Left hindlimb (tissue), 1 donor: ENCODE measurements at regions not wholly inside any gene's neighbourhood (a gene's known extent, or its start where the extent isn't known, plus 50 kb on each side); places are given as distances from the start of the nearest gene placed in this dataset.
A peak's percentile ranks its signal among the peaks of the same experiment; 100 is the strongest.

Source experiments
- DNase-seq: peaks from one replicate; pipeline ENCODE4 v3.0.0-alpha.2; 2018

DNA sequence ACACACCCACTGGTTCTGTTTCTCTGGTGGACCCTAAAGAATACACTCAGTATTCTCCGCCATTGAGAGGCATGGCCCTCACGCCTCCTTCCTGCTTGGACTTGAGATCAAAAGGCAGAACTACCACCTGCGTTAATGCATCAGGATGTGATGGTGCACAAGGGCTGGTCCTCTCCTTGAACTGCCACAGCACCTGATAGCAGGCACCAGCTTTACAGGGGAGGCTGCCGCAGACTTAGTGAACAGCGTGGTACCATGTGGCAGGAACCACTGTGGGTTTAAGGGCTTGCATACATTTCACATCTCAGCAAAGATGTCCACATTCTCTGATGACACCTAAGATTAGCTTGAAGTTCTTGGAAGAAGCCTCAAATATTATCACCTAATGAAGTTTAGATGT lies 208.7 kb downstream of the GADD45G start:
- DNase-seq, result no peak

DNA sequence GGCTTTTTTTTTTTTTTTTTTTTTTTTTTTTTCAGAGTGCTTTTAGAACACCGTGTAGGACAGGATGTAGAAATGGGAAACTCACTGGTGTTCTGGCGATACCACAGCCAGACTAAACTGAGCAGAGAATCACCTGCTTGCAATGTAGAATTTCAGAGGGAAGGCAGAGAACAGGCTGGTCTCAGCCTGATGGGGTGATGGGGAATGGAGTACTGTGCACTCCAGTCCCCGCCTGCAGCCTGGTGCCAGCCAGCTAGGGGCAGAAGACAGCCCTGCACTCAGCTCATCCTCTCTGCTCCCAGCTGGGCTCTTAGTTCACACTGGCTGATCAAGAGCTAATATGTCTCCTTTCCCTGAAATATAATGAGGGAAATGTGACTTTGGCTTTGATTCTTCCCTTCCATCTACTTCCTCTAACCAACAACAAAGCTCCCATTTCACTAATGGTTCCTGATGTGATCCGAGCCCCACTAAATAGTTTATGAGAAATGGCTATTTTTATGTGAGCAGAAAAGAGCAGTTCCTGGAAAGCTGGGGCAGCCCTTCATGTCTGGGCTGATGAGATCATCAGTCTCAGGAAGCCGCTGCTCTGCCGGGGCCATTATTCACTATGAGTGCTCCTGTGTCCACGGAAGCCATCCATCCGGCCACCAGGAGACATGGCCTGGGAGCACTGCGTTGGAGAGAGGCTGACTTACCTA lies 209.7 kb downstream of the GADD45G start:
- peak; percentile 64 for DNase-seq

DNA sequence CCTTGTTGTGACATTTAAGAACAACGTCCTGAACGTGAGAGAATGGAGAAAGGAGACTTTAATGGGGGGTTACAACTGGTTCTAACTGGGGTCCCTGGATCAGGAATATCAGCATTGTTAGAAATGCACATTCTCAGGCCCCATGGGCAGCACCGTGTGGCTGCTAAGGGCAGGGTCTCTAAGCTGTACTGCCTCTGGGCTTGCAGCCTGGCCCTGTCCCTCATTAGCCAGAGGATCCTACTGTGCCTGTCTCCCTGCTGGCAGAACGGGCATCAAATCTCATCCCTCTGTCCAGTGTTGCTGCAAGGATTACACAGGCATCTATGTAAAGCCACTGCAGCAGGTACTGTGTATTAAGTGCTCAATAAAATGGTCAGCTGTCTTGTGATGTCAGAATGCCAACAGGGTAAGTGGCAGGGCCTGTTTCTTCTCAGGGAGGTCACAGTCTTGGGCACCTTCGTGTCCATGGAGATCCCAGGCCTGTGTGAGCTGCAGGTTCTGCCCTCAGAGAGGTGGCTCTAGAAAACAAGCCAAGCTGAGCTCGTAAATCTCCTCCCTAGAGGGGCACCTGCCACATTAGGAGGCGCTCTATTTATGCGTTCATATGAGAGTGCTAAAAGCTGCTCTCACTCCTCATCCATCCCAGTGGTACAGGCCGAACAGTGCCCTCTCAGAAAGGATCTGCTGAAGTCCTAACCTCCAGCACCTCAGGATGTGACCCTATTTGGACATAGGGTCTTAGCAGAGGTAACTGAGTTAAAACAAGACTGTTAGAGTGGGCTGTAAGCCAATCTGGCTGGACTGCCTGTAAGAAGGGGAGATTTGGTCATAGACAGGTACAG lies 210.5 kb downstream of the GADD45G start:
- DNase-seq, result no peak

DNA sequence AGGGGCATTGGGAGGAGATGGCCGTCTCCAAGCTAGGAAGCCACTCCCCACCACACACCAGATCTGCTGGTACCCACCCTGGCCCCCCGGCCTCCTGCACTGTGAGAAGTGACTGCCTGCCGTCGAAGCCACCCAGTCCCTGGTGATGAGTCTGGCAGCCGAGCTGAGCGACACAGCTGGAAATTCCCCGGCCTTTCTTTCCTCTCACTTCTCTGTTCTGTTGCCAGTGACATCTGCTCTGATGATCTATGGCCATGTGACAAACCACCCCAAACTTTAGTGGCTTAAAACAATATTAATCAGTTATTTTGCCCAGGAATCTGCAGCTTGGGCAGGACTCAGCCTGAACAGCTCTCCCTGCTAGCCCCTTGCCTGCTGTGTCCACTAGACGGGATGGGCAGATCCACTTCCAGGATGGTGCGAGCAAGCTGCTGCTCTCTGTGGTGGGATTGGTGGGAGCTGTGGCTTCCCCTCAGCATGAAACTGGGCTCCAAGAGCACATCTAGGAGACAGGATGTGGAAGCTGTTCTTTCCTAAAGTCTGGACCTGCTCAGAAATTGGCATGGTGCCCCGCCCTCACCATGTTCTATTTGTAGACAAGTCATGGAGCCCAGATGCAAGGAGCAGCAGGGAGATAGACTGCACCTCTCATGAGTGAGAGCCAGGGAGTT lies 211.2 kb downstream of the GADD45G start:
- no peak for DNase-seq

DNA sequence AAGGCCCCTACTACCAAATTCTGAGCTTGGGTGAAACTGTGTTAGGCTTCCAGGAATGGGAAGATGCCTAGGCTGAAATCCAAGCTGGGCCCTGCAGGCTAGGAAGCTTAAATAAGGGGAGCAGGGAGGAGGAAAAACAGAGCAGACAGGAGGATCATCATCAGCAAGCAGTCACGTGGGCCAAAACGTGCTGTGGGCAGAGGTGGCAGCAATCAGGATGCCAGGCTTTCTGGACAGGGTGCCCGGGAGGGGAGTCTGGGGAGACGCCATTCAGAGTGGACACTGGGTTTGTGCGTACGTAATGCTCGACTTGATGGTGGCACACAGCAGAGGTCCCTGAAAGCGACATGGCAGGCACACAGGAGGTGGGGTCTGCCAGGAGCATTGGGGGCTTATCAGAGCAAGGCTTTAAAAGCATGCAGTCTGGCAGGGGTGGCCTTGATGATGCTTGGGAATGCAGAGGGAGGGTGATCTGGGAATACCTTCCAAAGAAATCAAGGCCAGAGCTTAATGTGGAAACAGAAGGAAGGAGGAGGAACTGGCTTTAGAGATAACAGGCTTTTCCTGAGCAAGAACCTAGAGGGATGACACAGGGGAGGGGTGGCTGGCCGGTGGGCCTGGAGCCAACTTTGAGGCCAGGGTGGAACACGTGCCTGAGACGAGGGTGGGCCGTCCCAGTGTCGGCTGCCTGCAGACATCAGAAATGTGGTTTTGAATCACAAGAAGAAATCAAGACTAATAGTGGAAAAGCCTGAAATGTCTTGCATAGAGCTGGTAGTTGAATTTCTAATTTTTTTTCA lies 212.5 kb downstream of the GADD45G start:
- peak; percentile 63 for DNase-seq

DNA sequence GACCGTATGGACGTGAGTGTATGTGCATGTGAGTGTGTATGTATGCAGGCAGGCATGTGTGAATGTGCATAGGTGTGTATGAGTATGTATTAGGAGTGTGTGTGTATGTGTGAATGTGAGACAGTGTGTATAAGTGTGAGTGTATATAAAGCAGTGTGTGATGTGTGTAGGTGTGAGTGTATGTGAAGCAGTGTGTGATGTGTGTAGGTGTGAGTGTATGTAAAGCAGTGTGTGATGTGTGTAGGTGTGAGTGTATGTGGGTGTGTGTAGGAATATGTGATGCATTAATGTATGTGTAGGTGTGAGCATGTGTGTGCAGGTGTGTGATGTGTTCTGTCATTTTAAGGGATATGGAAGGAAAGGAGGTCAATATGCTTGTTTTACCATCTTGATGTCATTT lies 215.5 kb downstream of the GADD45G start:
- no peak for DNase-seq

DNA sequence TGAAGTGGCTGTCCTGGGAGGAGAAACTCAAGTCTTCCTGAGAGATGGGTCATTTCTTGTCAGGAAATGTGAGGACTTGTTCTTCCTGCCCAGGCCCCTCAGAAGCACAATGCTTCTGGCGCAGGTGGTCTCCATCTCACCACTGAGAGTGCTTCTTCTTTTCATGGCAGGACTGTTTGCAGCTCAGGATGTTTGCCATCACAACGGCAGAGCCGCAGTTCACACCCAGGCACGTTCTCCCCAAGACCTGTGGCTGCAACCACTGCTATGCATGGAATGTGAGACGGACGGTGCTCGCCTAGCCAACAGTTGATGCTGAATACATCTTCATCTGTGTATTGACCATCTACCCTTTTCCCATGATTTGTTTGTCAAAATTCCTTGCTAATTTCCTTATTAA lies 216.3 kb downstream of the GADD45G start:
- DNase-seq, result no peak

DNA sequence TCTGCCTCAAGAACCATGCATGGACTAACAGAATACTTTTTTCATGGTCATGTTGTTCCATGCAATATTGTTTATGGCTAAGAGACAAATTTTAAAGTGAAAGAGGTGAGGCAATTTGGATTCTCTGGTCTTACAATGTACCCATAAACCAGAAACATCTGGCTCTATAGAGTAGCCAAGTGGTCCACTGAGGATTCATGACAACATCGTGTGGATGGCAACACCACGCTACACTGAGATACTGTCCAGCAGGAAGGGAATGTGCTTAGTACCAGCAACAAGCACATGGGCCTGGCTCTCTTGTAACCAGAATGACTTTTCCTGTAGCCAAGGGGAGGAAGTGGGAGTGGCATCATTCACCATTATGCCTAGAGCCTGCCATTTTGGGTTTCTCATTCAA lies 218.2 kb downstream of the GADD45G start:
- DNase-seq, result no peak

DNA sequence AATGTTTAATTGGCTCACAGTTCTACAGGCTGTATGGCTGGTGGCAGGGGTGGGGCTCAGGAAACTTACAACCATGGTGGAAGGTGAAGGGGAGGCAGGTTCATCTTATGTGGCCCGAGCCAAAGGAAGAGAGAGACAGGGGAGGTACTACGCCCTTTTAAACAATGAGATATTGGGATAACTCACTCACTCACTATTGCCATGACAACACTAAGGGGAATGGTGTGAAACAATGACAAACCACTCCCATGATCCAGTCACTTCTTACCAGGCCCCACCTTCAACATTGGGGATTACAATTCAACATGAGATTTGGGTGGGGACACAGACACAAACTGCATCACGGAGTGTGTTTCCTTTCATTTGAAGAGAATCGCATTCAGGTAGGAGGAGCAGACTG lies 220.9 kb downstream of the GADD45G start:
- no peak for DNase-seq

DNA sequence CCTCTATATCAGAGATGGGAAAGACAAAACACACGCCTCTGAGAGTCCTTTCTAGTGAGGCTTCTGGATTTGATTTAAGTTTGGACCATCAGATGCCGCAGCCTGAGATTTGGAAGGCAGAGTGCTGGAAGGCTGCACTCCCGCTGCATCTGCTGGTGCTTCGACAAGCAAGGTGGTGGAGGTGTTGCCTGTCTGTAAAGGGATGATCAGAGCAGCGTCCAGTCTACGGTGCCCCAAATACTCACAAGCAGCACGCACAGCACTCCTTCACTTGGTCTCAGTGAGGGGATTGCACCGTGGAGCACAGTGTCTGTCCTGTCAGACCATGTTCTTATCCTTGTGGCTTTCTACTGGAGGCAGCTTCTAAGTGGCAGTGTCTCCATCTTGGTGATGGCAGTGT lies 221.4 kb downstream of the GADD45G start:
- DNase-seq, result no peak

DNA sequence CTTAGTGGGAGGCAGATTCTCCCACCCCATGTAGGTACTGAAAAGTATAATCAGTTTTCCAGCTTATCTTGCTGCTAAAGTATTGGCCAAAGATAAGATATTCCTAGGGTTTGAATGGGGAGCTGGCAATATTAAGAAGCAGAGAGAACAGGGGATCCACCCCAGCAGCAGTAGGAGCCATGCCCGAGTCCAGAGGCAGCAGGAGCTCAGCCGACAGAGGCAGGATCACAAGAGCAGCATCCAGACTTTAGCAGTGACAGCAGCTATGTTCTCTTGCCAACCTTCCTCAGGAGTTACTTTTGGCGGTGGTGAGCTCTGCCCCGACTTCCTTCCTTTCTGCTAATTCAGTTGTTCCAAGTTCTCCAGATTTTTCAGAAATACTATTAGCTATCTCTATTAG lies 224.5 kb downstream of the GADD45G start:
- DNase-seq, result no peak

DNA sequence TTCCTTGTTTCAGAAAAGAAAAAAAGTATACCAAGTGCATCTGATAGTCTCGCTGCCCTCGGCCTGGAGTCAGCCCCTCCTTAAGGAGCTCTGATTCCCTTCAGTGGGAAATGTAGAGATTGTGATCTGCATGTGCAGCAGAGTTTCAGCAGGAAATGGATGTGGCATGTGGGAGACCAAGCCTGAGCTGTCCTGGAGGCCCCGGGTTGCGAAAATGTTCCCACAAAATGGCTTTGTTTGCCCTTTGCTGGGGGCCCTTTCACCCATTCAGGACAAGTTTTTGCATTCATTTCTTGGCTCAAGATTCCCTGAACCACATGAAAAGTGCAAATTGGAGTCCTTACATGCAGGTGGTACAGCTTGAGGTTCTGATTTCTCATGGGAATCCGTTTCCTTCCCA lies 230.9 kb downstream of the GADD45G start:
- DNase-seq, result no peak

DNA sequence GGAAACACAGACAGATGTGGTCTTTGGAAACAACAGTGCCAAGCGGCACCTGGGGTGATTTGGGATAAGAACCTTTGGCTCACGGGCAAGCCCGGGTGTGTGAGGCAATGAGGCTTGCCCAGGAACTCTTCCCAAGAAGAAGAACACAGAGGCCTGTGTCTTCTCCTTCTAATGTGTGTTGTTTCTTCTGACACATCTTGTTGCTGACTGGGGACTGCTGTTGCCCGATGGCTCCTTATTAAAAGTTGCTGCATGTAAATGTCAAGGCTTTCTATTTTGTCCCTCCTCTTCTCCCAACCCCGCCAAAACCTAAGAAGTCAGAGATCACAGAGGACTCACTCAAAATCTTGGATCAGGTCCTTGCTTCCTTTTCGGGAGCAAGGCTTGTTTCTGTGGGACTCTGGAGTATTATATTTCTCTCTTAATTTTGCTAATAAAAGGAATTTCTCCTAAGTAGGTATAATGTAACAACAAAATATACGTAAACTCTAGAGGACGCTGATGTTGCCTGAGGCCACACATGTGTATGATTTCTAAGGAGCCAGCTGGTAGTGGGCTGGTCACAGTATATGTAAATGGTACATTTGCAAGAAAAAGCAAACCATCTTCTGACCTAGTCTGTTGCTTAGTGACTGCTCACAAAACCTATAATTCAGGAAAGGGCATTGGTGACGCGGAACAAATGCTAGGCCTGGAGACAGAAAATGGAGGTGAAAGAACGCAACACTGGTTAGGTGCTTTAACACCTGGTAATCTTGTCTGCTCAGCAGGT lies 232.5 kb downstream of the GADD45G start:
- no peak for DNase-seq

DNA sequence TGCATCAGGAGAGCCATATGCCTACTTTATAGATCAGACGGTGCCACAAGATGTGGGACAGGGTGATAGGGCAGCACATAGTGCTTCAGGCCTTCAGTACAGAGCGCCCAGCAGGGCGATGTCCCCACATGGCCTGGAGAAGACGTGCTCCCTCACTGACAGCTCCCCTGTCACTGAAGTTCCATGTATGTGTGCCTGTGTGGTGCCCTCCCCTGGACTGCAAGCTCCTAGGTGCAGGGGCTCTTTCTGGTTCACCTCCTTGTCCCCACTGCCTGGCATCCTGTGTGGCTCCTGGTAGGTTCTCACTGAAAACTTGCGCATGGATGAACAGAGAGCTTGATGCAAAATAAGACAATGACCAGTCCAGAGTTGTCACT lies 233.1 kb downstream of the GADD45G start:
- DNase-seq, result no peak

DNA sequence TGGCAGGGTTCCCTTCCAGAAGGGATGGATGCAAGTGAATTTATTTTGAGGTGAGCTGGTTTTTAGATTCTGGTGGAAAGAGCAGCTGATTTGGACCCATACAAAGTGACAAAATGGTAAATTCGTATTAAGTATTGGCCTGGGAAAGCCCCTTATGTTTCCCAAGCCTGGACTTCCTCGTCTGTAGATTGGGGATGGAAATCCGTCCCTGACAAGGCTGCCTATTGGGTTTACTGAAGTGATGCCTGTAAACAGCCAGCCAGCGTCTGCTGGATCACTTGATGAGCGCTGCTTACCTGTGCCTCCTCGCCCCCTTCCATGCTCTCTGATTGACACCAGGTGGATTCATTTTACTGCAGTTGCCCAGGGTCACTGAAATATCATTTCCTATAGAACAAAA lies 233.8 kb downstream of the GADD45G start:
- DNase-seq, result no peak

DNA sequence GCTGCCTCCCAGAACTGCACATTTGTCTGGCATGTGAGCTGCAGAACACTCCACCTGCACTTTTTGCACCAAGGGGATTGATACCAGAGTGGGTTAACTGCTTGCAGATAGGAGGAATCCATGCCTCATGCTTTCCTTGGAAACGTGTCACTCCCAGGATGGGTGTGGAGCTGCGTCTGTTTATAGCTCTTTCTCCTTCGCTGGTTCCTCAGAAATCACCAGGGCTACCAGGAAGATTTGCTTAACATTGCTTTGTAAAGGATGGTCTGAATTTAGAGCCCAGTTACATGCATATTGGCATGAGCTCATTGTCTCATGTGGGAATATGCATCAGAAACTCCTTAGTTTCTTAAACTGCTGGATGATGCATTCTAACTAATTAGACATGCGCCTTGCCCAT lies 234.6 kb downstream of the GADD45G start:
- peak; percentile 54 for DNase-seq

DNA sequence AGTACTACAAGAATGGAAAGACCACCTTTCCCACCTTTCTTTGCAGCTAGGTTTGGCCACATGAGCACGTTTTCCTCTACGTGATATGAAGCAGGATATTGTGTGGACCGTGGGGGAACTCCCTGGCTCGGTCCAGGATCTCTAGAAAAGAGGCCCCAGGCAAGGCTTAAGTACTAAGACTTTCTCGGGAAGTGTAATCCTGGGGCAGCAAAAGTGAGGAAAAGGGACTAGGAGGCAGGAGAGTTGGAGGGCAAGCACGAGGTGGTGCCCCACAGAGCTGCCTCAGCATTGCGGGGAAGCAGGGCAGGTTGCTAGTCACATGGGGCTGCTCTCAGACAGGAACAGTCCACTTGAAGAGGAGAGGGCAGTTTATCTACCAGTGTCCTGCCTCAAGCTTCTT lies 235.1 kb downstream of the GADD45G start:
- no peak for DNase-seq

DNA sequence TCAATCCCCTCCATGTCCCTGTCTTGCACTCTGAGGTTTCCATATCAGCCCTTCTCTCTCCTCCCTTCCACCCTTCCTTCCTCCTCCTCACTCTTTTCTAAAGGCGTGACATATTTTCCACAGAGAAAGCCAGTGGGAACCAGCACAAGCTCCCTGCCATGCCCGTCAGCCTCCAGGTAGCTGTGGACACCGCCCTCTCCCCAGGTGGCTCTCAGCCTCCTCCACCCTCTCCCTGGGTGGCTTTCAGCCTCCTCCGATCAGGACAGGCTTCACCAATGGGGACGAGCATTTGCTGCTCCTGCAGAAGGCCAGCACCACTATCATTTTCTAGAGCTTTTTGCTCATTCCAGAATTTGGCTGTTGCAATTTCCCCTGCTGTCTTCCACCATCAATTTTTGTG lies 236.6 kb downstream of the GADD45G start:
- no peak for DNase-seq

DNA sequence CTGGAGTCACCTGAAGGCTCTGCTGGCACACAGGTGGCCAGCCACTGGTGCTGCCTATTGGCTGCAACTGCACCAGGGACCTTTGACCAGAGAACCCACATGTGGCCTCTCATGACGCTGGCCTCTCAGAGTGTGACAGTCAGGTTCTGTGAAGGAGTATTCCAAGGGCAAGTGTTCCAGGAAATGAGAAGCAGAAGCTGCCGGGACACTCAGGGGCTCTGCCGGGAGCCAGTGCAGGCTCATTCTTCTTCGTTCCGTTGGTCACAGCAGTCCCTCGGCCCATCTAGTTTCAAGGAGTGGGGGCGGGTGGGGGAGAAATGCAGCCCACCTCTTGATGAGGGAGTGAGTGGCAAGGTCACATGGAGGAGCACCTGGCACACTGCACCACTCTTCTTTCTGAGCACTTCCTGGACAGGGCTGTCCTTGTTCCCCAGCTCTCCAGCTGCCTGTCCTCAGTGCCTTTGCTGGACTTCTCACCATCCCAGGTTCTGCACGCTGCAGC lies 237.5 kb downstream of the GADD45G start:
- DNase-seq, result no peak

DNA sequence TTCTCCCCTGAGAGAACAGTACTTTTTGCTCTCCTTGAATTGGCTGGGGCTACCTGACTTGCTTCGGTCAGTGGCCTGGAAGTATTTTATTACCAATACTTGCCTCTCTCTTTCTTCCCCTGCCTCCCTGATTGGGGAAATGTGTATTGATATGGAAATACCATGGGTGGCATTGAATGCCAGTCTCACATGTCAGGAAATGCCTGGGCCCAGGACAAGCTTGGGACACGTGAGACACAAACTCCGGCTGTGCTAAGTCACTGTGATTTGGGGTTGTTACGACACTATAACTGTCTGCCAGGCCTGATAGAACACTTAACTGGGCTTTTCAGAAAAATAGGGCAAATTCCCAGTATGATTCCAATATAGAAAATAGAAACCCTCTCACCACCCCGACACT lies 238.3 kb downstream of the GADD45G start:
- no peak for DNase-seq

DNA sequence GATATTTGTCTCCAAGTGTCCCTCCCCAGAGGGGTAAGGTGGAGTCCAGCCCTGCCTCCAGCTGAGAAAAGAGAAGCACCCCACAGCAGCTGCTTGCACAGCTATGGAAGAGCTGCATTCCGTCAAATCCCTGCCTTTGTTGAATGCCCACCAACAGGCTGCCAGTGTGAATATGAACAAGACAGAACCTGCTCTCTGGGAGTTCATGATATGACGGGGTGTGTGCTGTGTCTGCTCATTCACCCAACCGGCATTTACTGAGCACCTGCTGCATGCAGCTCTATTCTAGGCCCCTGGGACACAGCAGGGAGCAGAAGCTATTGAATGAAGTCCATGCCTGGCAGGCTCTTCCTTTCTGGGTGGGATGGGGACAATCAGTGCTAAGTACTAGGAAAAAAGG lies 238.8 kb downstream of the GADD45G start:
- no peak for DNase-seq

DNA sequence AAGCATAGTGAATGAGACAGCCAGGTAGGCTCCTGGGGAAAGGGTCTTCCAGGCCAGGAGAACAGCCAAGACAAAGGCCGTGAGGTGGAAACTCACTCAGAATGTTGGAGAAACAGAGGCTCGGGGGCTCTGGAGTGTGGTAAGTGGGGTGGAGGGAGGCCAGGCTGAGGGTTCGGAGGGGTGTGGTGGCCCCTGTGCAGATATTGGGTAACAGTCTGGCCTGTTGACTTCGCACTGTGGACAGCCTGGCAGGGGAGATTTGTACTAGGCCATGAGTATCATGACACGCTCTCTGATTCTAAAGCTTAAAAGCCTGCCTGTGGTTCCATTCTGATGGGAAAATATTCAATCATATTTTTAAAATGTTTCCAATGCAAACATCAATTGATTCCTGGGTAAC lies 239.3 kb downstream of the GADD45G start:
- DNase-seq, result no peak
